Fibroblast of skin of back (primary cell): ENCODE measurements at regions not wholly inside any gene's neighbourhood (a gene's known extent, or its start where the extent isn't known, plus 50 kb on each side); places are given as distances from the start of the nearest gene placed in this dataset.
"Not testable (repeated sequence)": the region's sequence is repeated elsewhere in the genome, so short reads cannot be mapped to it uniquely, and the experiment has no call there.

Experiments used
- DNase-seq: peaks from one replicate; pipeline ENCODE4 v3.0.0-alpha.2; 2013

- no peak for DNase-seq
These were observed 493.9 kb downstream of the TMA16 start for GRCh38 chr4:163988391-163988790.

GRCh38 chr4:163988865-163989264 lies 494.4 kb downstream of the TMA16 start:
- no peak for DNase-seq

- no peak for DNase-seq
These were observed 496.9 kb downstream of the TMA16 start for GRCh38 chr4:163991298-163991865.

GRCh38 chr4:164009435-164009834 lies 514.9 kb downstream of the TMA16 start:
- DNase-seq = no peak

- no peak for DNase-seq
These were observed 517.3 kb downstream of the TMA16 start for GRCh38 chr4:164011791-164012190.

GRCh38 chr4:164012396-164013027 lies 518.0 kb downstream of the TMA16 start:
- DNase-seq = peak; percentile 0

GRCh38 chr4:164021947-164022346 lies 527.5 kb downstream of the TMA16 start:
- no peak for DNase-seq

- DNase-seq = no peak
These were observed 528.7 kb downstream of the TMA16 start for GRCh38 chr4:164023214-164023613.

GRCh38 chr4:164027805-164028204 lies 533.3 kb downstream of the TMA16 start:
- no peak for DNase-seq

GRCh38 chr4:164039482-164039881 lies 545.0 kb downstream of the TMA16 start:
- no peak for DNase-seq

- DNase-seq = no peak
These were observed 562.1 kb downstream of the TMA16 start for GRCh38 chr4:164056426-164057142.

- DNase-seq = no peak
These were observed 564.4 kb downstream of the TMA16 start for GRCh38 chr4:164058776-164059445.

- DNase-seq = no peak
These were observed 566.0 kb downstream of the TMA16 start for GRCh38 chr4:164060456-164060855.

- DNase-seq = no peak
These were observed 573.9 kb downstream of the TMA16 start for GRCh38 chr4:164068392-164068791.

- no peak for DNase-seq
These were observed 576.1 kb downstream of the TMA16 start for GRCh38 chr4:164070625-164071024.

- DNase-seq = no peak
These were observed 586.9 kb downstream of the TMA16 start for GRCh38 chr4:164081371-164081770.

- no peak for DNase-seq
These were observed 587.3 kb downstream of the TMA16 start for GRCh38 chr4:164081801-164082200.

- DNase-seq = no peak
These were observed 593.2 kb downstream of the TMA16 start for GRCh38 chr4:164087733-164088132.

- peak; percentile 1 for DNase-seq
These were observed 601.0 kb downstream of the TMA16 start for GRCh38 chr4:164095313-164096110.

GRCh38 chr4:164096766-164097518 lies 602.5 kb downstream of the TMA16 start:
- DNase-seq = no peak

- DNase-seq = not testable (repeated sequence)
These were observed 606.4 kb downstream of the TMA16 start for GRCh38 chr4:164100741-164101365.
